ENCODE measurements at regions not wholly inside any gene's neighbourhood (a gene's known extent, or its start where the extent isn't known, plus 50 kb on each side); places are given as distances from the start of the nearest gene placed in this dataset.

- TF ChIP-seq TAF1 (IDR thresholded peaks at IDR 0.05; ENCODE audit: low read depth, low read length) (no peak), POLR2AphosphoS5 (IDR thresholded peaks at IDR 0.05; ENCODE audit: low read depth, low read length) (no peak), POLR2A (IDR thresholded peaks at IDR 0.05; ENCODE audit: low read depth, low read length) (no peak)
Observed at GRCh38 chr17:73754886-73755400, 110.7 kb upstream of the SDK2 start.

Data from GM12891 (cell line).